Fibroblast of skin of scalp (primary cell): ENCODE measurements at regions not wholly inside any gene's neighbourhood (a gene's known extent, or its start where the extent isn't known, plus 50 kb on each side); places are given as distances from the start of the nearest gene placed in this dataset.

Experiments used
- DNase-seq: peaks from one replicate; pipeline ENCODE4 v3.0.0-alpha.2; 2013

DNA sequence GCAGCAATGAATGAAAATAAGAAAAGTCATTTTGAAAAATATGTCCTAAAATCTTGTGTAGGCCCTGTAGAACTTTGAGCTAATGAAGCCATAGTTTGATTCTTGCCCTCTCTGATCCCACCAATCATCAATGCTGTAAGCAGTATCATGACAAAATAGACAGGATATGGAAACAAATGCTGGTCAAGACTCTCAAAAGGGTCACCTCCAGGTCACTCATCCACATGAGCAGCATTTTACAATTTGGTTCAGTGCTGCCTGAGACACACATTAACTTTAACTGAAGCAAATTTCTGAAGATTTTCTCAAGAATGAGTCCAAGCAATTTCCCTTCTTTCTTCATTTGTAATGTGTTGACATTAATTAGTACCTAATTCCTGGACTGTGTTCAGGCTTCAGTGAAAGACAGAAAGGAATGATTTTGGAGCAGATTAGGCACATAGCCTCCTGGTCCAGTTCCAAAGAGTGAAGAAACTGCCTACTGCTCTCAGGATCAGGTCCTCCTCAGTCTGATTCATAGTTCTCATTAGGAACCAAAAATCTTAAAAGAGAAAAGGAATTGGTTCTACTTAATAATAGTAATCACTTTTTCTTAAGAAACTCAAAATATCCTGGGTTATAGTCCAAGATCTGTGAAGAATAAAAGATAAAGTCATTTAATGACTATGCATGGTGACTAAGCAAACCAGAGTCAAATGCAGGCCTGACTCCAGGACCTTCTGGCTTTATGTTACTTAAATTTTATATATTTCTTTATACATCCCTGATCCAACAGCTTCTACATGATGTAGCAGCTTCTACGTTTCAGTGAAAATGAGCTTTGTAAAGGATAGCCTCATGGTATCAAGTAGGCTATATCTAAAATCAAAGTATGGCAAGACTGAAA is 192.1 kb upstream of the RGMB start:
- no peak for DNase-seq

DNA sequence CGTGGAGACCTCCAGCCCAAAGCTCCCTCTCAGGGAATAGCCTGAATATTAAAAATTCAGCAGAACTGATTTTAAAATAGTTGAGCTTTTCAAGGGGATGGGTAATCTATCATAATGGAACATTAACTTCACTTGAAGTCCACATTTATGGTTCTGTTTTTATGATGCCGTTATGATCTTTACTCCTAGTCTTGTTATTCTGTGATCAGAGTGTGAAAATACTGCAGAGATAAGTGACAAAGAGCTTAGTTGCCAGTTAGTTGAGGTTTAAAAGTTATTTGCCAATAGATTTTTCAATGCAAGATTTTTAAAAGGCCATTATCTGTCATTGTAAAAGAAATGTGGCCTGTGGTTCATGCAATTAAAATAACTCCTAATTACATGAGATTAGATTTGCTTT is 189.9 kb upstream of the RGMB start:
- no peak for DNase-seq

DNA sequence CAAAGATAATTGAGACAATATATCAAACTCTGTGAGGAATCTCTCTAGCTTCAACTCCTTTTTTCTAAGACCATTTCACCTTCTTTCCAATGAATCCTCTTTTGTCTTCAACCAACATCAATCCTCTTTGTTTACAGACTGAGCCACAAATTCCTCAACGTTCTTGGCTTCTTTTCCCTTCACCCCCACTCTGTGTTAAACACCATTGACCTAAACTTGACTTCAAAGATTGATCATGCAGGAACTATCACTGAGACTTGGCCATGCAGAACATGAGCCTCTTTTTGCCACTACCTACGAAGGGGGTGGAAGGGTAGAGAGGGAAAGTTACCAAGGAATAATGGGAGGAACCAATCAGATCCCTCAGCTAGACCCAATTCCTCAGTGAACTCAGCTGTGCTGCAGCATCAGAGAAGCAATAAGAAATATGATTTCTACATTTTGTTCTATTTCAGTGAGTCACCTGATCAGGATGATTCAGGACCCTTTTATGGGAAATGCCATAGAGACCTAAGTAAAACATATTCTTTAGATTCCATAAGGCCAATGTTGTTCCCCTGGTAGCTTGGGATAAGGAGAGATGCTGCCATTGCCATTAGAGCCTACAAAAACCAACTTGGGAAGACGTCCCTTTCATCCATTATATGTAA is 187.7 kb upstream of the RGMB start:
- DNase-seq: no peak

DNA sequence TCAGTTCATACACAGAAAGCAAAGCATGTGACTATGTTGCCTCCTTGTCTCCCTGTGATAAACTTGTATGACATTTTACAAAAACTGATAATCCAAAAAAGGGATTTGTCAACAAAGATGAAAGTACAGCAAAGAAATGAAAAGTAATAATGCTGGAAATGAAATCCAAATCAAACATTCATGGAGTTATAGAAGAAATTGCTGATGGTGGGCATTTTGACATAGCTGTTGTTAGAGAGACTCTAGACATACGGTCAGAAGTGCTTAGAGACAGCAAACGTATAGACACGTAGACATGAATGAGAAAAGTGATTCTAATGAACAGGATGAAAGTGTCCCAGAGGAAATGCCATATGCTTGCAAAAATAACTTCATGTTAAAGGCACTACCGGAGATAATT is 186.9 kb upstream of the RGMB start:
- DNase-seq: no peak

DNA sequence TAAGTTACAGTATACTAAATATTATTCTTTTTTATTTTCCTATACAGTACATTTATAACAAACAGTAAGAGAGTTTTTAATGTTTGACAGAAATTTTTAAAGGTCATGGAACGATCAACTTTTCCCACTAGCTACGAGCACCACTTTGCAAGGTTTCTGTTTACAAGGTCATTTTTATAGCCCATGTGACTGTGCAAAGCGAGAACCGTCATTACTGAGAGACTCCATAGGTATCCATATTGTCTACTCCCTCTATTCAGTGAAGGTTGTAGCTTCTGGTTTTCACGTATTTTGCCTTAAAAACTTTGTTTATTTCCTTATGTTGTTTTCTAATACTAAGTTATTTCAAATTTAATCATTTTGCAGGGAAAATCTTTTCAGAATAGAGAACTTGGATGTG is 186.3 kb upstream of the RGMB start:
- DNase-seq: no peak

DNA sequence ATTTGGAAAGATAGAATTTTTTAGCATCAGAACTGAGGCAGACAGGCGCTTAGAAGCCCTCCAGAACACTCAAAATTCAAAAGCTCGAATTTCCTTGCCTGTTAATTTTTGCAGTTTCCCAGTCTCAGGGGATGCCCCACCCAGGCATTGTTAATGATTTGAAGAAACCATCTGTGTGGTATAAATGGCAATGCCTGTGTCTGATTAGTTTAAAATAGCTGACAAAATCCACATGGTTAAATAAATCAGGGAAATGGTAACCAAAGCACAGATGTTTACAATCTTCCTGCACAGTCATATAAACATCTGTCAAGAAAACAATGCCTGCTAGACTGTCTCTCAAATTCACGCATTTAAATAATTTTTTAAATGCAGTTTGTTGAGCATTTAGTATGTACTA is 185.2 kb upstream of the RGMB start:
- DNase-seq: no peak

DNA sequence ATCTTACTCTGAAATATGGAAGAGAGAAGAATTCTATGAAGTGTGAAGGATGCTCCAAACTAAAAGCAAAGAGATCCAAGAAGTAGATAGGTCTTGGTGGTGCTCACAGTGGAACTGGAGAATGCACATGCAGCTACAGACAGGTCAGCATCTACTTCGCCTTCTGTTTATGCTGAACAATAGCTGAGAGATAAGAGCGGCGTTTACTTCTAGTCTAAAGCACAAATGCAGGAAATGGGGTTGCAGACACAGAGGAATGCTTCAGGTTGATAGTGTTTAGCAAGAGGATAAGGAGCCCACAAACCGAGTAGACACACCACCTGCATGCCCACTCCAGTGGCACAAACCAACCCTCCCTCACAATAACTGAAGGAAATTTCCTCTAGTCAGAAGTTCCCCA is 180.0 kb upstream of the RGMB start:
- no peak for DNase-seq

DNA sequence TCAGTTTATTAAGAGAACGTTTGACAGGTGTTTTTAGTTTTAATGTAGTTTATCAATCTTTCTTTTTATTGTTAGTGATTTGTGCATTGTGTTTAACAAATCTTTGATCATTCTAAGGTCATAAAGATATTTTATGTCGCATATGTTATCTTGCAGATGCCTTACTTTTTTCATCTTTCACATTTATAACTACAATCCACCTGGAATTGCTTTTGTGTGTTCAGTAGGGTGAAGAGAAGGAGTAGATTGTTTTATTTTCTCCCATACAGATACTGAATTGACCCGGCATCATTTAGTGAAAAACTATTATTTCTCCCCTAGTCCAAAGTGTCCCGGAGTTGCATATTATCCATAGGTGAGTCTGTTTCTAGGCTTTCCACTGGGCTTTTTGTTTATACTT is 179.4 kb upstream of the RGMB start:
- no peak for DNase-seq

DNA sequence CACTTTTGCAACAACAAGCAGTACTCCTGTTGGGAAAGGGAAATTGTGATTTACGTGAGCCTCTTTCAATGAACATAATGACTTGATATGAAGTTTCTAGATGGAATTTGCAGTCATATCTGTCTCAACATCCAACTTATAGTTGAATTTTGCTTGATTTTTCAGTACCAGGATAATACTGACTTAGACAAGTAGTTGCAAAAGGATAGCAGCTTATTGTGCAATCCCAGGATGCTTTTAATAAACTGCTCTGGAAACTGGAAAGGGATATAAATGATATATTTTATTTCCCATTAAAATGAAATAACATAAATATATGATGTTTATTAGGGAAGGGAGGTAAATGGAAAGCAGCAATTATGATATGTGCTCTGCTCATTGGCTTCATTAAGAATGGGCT is 174.4 kb upstream of the RGMB start:
- no peak for DNase-seq

DNA sequence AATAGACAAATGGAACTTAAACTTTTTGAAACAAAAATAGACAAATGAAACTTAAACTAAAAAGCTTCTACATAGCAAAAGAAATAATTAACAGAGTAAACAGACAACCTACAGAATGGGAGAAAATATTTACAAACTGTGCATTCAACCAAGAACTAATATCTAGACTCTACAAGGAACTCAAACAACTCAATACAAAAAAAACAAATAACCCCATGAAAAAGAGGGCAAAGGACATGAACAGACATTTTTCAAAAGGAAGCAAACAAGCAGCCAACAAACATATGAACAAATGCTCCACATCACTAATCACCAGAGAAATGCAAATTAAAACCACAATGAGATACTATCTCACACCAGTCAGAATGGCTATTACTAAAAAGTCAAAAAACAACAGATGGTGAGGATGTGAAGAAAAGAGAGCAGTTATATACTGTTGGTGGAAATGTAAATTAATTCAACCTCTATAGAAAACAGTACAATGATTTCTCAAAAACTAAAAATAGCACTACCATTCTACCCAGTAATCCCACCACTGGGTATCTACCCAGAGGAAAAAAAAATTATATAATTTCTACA is 170.8 kb upstream of the RGMB start:
- no peak for DNase-seq

DNA sequence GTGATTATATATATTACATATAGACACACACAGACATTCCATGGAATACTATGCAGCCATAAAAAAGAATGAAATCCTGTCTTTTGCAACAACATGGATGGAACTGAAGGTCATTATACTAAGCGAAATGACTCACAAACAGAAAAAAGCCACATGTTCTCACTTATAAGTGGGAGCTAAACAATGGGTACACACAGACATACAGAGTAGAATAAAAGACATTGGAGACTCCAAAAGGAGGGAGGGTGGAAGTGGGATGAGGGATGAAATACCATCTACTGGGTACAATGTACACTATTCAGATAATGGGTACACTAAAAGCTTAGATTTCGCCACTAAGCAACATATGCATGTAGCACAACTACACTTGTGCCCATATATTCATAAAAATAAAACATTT is 170.0 kb upstream of the RGMB start:
- no peak for DNase-seq

DNA sequence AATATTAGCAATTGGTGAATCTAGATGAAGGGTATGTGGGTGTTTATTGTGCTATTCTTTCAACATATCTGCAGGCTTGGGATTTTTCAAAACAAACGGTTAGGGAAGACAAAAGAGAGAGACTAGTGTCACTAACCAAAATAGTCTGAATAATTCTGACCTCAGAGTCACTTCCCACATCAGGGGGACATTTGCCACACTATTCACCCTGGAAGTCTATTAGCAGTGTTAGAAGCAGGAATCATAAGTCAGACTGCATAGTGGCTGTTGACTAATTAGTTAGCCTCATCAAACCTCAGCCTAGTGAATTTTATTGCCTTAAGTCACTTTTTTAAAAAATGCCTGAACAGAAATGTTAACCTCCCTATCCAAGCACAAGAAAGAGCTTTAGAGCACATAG is 169.2 kb upstream of the RGMB start:
- no peak for DNase-seq

DNA sequence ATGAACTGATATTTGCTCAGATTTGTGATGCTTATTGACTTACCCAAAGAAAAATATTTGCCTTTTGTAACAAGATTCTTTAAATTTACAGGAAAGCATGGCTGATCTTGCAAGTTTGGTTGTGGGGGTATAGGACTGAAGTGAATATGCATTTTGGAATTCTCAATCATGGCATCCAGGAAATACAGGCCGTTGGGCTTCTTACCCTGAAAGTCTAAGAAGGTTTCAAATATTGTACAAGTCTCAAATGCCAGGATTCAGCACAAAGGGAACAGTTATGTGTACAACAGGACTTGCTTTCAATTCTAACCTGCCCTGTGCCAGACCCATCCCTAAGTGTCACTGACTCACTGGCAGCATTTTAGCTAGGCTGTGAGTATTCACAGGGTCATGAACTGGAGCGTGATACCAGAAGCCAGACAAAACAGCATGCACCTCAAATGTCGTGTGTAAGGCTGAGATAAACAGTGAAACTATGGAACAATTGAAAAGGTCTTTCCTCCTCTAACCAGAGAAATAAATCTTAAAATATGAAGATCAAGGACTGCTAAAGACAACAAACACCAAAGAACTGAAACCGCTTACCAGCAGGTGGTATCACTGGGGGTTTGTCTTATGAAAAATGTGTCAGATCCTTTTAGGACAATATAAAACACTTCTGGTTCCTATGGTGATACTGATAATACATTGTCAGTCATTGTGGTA is 168.6 kb upstream of the RGMB start:
- DNase-seq: peak; percentile 47

DNA sequence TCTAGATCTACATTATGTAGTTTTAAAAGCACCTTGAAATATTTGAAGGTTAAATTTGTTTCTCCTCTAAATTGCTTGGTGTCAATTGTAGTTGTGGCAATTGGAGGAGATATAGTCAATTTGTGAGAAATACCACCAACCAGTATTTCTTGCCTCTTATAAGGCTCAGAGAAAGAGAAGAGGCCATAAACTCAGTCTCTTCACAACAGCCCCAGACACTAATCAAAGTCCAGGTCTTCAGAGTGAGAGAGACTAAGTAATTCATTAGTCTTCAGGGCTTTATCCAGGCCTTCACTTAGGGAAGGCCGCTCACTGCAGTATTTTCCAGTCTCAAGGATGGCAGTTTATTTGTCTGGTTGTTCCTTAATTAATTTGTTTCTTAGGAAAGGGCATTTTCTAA is 168.0 kb upstream of the RGMB start:
- no peak for DNase-seq

DNA sequence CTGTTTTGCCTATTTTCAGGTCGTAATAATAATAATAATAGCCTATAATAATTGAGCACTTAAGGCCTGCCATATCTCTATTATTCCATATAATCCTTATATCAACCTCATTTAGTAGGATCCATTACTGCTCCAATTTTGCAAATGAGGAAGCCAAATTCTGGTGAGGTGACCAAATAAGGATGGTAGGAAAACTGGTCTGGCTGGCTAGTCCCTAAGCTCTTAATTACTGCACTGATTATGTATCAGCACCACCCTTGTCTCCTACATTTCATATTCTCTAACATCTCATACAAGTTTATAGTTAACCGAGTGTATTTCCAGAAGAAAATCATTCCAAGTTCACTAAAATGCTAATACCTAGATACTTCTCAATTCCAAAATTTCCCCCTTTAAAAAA is 166.5 kb upstream of the RGMB start:
- DNase-seq: no peak

DNA sequence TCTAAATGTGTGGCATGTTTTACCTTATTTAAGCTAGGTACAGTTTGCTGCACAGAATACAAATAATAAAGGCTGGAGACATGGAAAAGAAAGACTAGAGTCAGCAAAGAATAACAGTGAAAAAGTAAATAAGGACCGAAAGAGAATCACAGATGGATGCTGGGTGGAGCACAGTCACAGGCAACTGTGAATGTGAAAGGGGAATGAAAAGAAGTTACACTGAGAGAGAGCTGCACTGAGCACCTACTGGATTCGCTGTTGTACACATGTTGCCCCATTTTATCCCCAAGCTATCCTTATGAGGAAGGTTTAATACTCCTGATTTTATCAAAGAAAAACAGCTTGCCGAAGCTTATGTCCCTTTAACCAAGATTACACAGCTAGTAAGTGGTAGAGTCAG is 165.4 kb upstream of the RGMB start:
- DNase-seq: no peak

DNA sequence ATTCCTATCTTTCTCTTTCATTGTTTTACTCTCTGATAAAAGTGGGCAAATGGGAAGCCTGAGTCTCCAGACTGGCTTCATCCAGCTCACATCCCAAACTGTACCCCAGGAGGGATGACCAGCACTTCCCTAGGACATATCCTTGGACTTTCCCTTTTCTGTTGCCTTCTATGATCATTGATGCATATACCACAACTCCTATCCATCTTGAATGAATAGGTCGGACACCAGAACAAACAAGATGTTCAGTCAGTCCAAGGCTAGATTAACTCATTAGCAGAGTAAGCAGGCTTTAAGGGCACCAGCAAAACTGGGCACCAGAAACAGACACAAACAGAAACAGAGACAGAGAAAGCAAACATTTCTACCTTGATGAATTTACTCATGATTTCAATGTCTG is 159.1 kb upstream of the RGMB start:
- no peak for DNase-seq

DNA sequence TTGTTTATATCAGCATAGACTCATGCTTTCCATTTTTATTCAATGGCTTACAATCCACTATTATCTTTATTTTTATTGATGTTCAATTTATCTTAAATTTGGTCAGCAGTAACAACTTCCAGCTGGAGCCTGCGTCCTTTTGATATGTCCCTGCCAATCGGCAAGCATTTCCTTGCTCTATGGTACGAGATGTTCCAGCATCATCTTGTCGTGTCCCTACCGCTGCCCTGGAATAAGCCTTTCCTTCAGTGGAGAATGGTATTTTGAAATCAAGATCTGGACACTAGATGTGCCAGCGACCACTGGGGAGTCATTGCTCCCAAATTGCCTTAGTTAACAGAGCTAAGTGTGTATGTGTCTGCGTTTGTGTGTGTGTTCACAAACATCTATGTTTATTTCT is 151.6 kb upstream of the RGMB start:
- no peak for DNase-seq

DNA sequence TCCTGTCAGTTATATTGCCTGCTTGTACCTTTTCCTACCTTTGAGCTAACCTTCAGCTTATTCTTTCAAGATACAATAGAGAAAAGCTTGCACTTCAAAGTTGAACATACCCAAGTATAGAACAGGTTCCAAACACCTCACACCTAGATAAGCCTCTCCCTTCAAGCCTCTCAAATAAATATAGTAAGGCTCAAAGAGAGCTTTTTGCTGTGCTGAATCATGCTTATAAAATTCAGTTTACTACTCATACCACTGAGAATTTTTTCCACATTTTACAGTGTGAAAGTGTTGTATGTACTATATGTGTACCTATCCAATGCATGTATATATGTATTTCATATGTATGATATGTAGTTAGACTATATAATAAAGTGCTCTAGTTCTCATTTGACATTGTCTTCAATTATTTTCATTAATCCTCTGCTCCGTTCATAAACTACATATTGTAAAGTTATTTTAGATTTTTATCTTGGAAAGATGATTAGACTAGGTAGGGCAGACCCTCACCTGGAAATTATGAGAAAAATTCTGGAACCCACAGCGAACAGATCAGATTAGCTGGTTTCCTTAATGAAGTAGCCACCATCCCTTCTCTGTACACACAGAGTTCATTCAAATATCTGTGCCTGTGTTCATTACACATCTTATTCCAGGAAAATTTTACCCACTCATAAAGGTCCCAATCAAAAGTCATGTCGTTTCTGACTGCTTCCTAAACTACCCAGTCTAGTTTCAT is 149.2 kb upstream of the RGMB start:
- no peak for DNase-seq

DNA sequence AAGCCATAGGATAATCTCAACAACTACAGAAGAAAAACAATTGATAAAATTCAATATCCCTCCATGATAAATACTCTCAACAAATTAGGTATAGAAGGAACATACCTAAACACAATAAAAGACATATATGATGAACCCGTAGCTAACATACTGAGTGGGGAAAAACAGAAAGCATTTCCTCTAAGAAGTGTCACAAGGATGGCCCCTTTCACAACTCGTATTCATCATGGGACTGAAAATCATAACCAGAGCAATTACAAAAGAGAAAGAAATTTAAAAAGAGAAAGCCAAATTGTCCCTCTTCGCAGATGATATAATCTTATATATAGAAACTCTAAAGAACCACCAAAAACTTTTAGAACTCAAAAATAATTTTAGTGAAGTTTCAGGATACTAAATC is 146.3 kb upstream of the RGMB start:
- DNase-seq: no peak

DNA sequence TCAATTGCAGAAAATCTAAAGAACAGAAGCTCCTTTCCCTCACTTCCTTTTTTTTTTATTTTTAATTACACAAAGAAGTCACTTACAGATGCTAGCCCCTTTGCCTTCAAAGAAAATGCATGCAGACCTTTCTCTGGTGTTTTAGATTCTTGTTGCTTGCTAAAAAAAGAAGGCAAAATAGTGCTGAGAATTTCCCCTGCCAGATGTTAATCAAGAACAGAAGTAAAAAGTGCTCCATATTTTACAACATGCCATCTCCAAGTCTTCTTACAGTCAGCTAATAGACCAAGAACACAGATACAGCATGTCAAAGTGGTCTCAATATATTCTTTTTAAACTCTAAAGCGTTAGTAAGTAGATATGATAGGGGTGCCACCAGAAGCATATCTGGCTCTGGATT is 142.8 kb upstream of the RGMB start:
- no peak for DNase-seq

DNA sequence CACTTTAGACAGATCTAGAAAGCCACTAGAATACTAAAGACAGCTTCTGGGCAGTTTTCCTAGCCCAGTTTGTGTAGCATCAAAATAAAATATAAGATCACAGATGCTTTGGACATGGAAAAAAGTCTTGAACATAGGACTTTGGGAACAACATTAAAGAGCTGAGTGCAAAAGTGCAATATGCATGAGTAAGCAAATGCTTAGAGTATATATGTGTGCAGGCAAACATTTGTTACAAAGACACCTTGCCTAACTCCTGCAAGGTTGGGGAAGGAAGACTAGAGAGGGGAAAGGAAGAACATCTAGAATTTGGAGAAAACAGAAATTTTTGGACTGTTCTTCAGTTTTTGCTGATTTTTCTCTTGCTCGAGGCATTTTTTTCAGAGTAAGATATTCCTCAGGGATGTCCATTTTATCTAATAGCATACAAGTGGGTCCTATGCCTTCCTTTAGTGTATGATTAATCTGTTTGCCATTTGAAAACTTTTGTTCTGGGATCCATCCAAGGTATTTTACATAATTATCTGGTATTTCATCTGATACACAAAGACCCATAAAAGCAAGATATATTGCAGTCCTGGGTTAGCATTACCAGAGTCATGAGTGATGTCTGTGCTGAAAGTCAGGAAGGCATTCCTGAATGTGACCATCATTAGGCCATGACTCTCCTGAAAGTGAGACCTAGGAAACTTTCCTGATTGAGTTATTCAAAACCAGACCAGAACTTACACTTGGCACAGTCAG is 142.0 kb upstream of the RGMB start:
- DNase-seq: peak; percentile 91
